NB4 (cell line): ENCODE measurements at regions not wholly inside any gene's neighbourhood (a gene's known extent, or its start where the extent isn't known, plus 50 kb on each side); places are given as distances from the start of the nearest gene placed in this dataset.

Experiments
- DNase-seq: peaks from one replicate; pipeline ENCODE4 v3.0.0; 2010; ENCODE audit warnings: low read depth
- H3K4me3 ChIP-seq: one replicate; pipeline ENCODE4 v1.5.1; 2011; ENCODE audit warnings: mild to moderate bottlenecking, low read depth, low read length, moderate library complexity
- CTCF ChIP-seq: IDR thresholded peaks from one replicate; pipeline ENCODE4 v1.5.1; 2012; ENCODE audit warnings: low read depth, low read length
- MAX ChIP-seq: IDR thresholded peaks from 2 replicates; pipeline ENCODE4 v1.6.1; 2011; ENCODE audit warnings: low read depth, low read length
- MYC ChIP-seq: IDR thresholded peaks from 2 replicates; pipeline ENCODE4 v1.6.1; 2011; ENCODE audit warnings: low read depth, low read length
- POLR2A ChIP-seq: IDR thresholded peaks from 2 replicates; pipeline ENCODE4 v1.6.1; 2011; ENCODE audit warnings: mild to moderate bottlenecking; ENCODE audit not compliant: insufficient read length; ENCODE audit errors: extremely low read depth

- no peak overlapping the region for H3K4me3 ChIP-seq
- DNase-seq = no peak
- no peak for TF ChIP-seq CTCF
- TF ChIP-seq POLR2A = no peak
- no peak for TF ChIP-seq MAX
- TF ChIP-seq MYC = no peak
These were observed 51.5 kb upstream of the TMEM158 start for GRCh38 chr3:45277636-45278035.

- no peak overlapping the region for H3K4me3 ChIP-seq
- TF ChIP-seq POLR2A = no peak
- no peak for TF ChIP-seq MAX
- TF ChIP-seq MYC = no peak
- TF ChIP-seq CTCF = no peak
- DNase-seq = no peak
These were observed 54.1 kb upstream of the TMEM158 start for GRCh38 chr3:45280232-45280631.

- H3K4me3 ChIP-seq = no peak overlapping the region
- no peak for DNase-seq
- no peak for TF ChIP-seq POLR2A
- no peak for TF ChIP-seq MYC
These were observed 54.9 kb upstream of the TMEM158 start for GRCh38 chr3:45280971-45281370.

GRCh38 chr3:45283471-45283870 lies 57.4 kb upstream of the TMEM158 start:
- TF ChIP-seq CTCF (no peak), MYC (no peak), MAX (no peak), POLR2A (no peak)
- DNase-seq = no peak
- no peak overlapping the region for H3K4me3 ChIP-seq

GRCh38 chr3:45297331-45297730 lies 71.2 kb upstream of the TMEM158 start:
- H3K4me3 ChIP-seq = no peak overlapping the region
- no peak for TF ChIP-seq POLR2A
- TF ChIP-seq CTCF = no peak
- no peak for TF ChIP-seq MYC
- no peak for TF ChIP-seq MAX
- no peak for DNase-seq

- no peak for DNase-seq
- H3K4me3 ChIP-seq = no peak overlapping the region
- no peak for TF ChIP-seq CTCF
- no peak for TF ChIP-seq MYC
- TF ChIP-seq MAX = no peak
- TF ChIP-seq POLR2A = no peak
These were observed 76.4 kb upstream of the TMEM158 start for GRCh38 chr3:45302470-45302869.
